PFSK-1 (cell line): ENCODE measurements at regions not wholly inside any gene's neighbourhood (a gene's known extent, or its start where the extent isn't known, plus 50 kb on each side); places are given as distances from the start of the nearest gene placed in this dataset.

Source experiments
- FOXP2 ChIP-seq: optimal IDR thresholded peaks from 2 replicates; pipeline ENCODE3; 2011; ENCODE audit warnings: borderline replicate concordance, control low read depth, inconsistent platforms; ENCODE audit not compliant: insufficient read depth; ENCODE audit errors: extremely low read length, extremely low read depth
- POLR2AphosphoS5 ChIP-seq: IDR thresholded peaks from 2 replicates; pipeline ENCODE4 v1.6.1; 2012; ENCODE audit warnings: low read depth, mild to moderate bottlenecking, control low read depth, low read length, moderate library complexity
- REST ChIP-seq, 2 experiments: IDR thresholded peaks; 2 replicates each; pipeline versions ENCODE4 v1.6.1 to v1.8.0; 2011 to 2012; ENCODE audit warnings: low read depth in 2 of 2, low read length in 2 of 2, control low read depth in 1 of 2, inconsistent platforms in 1 of 2, mild to moderate bottlenecking in 1 of 2, moderate library complexity in 1 of 2; ENCODE audit not compliant: insufficient read depth in 1 of 2
- SIN3A ChIP-seq: IDR thresholded peaks from 2 replicates; pipeline ENCODE4 v1.6.1; 2012; ENCODE audit warnings: mild to moderate bottlenecking, low read length, moderate library complexity, borderline replicate concordance; ENCODE audit not compliant: insufficient read depth
- TAF1 ChIP-seq: IDR thresholded peaks from 2 replicates; pipeline ENCODE4 v1.6.1; 2012; ENCODE audit warnings: low read length, control low read depth, borderline replicate concordance; ENCODE audit not compliant: insufficient read depth

DNA sequence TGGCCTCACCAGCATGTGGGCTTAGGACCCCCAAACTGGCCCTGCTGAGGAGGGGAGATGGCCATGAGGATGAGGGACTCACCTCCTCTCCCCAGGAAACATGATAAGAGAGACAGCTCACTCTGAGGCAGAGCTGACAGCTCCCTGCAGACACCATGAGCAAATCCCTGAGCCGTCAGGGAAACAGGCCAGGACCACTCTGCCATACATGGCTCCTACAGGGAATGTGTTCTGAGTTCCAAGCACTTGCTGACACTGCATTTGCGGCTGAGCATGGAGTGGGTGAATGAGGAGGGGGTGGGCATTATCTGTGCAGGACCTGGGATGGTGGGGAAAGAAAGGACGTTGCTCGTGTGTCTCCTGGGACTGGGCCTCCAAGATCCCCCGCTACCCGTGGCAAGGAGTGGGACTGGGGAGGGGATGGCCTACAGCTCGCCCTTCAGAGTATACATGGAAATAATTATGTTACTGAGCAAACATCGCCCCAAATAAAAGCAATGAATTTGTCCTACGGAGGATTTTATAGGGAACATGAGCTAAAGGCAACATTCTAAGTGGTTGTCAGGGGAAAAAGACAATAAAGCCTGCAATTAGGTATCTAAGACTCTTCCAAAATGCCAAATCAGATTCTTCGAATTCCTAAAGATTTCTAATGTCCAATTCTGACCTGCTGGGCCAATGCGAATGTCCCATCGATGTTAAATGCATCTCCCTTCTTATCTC lies 355.9 kb upstream of the AJAP1 start:
- no peak for TF ChIP-seq TAF1
- no peak for TF ChIP-seq POLR2AphosphoS5
- no peak for TF ChIP-seq FOXP2
- TF ChIP-seq REST (IDR thresholded peaks at IDR 0.05; ENCODE audit: insufficient read depth in 1 of 2, low read depth in 2 of 2, low read length in 2 of 2) = no peak
- TF ChIP-seq SIN3A = no peak
